GM12875 (cell line): ENCODE measurements at regions not wholly inside any gene's neighbourhood (a gene's known extent, or its start where the extent isn't known, plus 50 kb on each side); places are given as distances from the start of the nearest gene placed in this dataset.

Experiments used
- H3K4me3 ChIP-seq: one replicate; pipeline ENCODE4 v1.5.1; 2011; ENCODE audit warnings: low read depth, low read length, control low read depth
- TF ChIP-seq, protein P1 (sequence below): IDR thresholded peaks from 2 replicates; pipeline ENCODE4 v1.5.1; 2011; ENCODE audit warnings: low read depth, mild to moderate bottlenecking, control low read depth, inconsistent platforms, low read length, moderate library complexity, borderline replicate concordance; ENCODE audit not compliant: insufficient read depth

DNA sequence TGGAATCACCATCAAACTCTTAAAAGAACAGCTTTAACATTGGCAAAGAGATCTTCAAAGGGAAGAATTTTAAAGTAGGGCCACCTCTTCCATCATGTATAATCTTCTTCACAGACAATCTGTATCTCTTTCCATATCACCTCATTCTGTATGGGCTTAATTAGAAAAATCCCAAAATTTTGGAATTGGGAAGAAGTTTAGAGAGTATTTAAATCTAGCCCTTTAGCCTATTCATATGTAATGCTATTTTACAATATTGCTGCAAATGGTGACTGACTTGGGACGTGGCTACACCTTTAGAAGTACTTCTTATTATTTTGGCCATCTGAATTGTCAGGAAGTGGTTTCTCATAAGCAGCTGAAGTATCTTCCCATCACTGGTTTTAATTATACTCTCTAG lies 474.3 kb downstream of the RFPL4B start:
- no peak overlapping the region for H3K4me3 ChIP-seq
- TF ChIP-seq, protein P1, sequence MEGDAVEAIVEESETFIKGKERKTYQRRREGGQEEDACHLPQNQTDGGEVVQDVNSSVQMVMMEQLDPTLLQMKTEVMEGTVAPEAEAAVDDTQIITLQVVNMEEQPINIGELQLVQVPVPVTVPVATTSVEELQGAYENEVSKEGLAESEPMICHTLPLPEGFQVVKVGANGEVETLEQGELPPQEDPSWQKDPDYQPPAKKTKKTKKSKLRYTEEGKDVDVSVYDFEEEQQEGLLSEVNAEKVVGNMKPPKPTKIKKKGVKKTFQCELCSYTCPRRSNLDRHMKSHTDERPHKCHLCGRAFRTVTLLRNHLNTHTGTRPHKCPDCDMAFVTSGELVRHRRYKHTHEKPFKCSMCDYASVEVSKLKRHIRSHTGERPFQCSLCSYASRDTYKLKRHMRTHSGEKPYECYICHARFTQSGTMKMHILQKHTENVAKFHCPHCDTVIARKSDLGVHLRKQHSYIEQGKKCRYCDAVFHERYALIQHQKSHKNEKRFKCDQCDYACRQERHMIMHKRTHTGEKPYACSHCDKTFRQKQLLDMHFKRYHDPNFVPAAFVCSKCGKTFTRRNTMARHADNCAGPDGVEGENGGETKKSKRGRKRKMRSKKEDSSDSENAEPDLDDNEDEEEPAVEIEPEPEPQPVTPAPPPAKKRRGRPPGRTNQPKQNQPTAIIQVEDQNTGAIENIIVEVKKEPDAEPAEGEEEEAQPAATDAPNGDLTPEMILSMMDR, result no peak

GRCh38 chr6:112822769-112823168 lies 475.6 kb downstream of the RFPL4B start:
- H3K4me3 ChIP-seq, result no peak overlapping the region
- TF ChIP-seq, protein P1, result no peak

GRCh38 chr6:112827793-112828192 lies 480.7 kb downstream of the RFPL4B start:
- TF ChIP-seq, protein P1, result no peak
- no peak overlapping the region for H3K4me3 ChIP-seq

DNA sequence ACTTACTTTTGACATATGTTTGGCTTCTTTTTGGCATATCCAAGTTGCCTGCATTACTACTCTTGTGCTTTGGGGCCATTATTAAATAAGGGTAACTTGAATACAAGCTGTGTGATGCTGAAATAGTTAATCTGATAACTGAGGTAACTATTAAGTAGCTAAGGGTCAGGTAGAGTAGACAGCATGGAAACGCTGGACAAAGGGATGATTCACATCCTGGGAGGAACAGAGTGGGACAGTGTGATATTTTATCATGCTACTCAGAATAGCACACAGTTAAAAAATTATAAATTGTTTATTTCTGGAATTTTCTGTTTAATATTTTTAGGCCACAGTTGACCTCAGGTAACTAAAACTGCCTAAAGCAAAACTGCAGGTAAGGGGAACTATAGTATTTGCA lies 483.9 kb downstream of the RFPL4B start:
- no peak overlapping the region for H3K4me3 ChIP-seq
- TF ChIP-seq, protein P1, result no peak

GRCh38 chr6:112833581-112834131 lies 486.5 kb downstream of the RFPL4B start:
- H3K4me3 ChIP-seq, result no peak overlapping the region
- TF ChIP-seq, protein P1, result no peak

GRCh38 chr6:112835078-112835477 lies 487.9 kb downstream of the RFPL4B start:
- TF ChIP-seq, protein P1, result no peak
- H3K4me3 ChIP-seq, result no peak overlapping the region

DNA sequence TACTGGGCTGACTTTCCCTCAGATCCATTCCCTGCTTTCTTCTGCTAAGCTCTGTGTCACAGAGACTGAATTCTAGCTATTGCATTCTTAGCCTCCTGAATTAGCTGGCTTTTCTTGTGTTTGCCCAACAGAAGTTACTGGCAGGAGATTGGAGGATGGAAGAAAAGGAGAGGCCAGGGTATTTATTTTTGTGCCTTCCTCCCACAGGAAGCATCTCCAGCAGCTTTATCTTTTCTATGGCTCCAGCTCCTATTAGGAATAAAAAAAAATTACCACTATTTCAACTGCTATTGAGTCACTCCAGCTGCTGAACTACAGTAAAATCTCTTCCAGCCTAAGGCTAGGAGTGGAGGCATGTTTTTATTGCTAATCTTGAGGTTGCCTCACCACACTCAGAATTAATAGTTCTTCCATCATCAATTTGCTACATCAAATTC lies 492.4 kb downstream of the RFPL4B start:
- TF ChIP-seq, protein P1, result no peak
- H3K4me3 ChIP-seq, result no peak overlapping the region
